GM19239 (cell line): ENCODE measurements at regions not wholly inside any gene's neighbourhood (a gene's known extent, or its start where the extent isn't known, plus 50 kb on each side); places are given as distances from the start of the nearest gene placed in this dataset.

ENCODE experiments used
- DNase-seq: peaks from one replicate; pipeline ENCODE4 v3.0.0; 2011; ENCODE audit warnings: low spot score; ENCODE audit not compliant: insufficient read length
- FAIRE-seq: peaks from 2 replicates; lab custom pipeline; 2011; peaks lifted over from hg19 to GRCh38; lab: Jason Lieb, UNC

- FAIRE-seq (no peak), DNase-seq (no peak)
These were observed 83.6 kb upstream of the LRRC55 start for GRCh38 chr11:57098191-57098590.

- no peak for FAIRE-seq
- DNase-seq, result no peak
These were observed 81.0 kb upstream of the LRRC55 start for GRCh38 chr11:57100638-57101331.

- DNase-seq (no peak), FAIRE-seq (no peak)
These were observed 77.7 kb upstream of the LRRC55 start for GRCh38 chr11:57103899-57104605.

- DNase-seq, result no peak
- FAIRE-seq, result no peak
These were observed 72.4 kb upstream of the LRRC55 start for GRCh38 chr11:57109331-57109730.

GRCh38 chr11:57111619-57112018 lies 70.1 kb upstream of the LRRC55 start:
- DNase-seq (no peak), FAIRE-seq (no peak)

- DNase-seq (peak; percentile 5), FAIRE-seq (no peak)
These were observed 65.1 kb upstream of the LRRC55 start for GRCh38 chr11:57116654-57117053.

GRCh38 chr11:57120192-57120965 lies 61.4 kb upstream of the LRRC55 start:
- FAIRE-seq (no peak), DNase-seq (no peak)

- DNase-seq, result no peak
- no peak for FAIRE-seq
These were observed 59.8 kb upstream of the LRRC55 start for GRCh38 chr11:57121996-57122395.

GRCh38 chr11:57123590-57123989 lies 58.2 kb upstream of the LRRC55 start:
- DNase-seq (no peak), FAIRE-seq (no peak)

GRCh38 chr11:57124505-57124904 lies 57.2 kb upstream of the LRRC55 start:
- no peak for FAIRE-seq
- DNase-seq, result no peak

- DNase-seq (no peak), FAIRE-seq (no peak)
These were observed 56.8 kb upstream of the LRRC55 start for GRCh38 chr11:57124917-57125316.

- FAIRE-seq, result no peak
- no peak for DNase-seq
These were observed 54.9 kb upstream of the LRRC55 start for GRCh38 chr11:57126766-57127400.

- no peak for FAIRE-seq
These were observed 50.5 kb upstream of the LRRC55 start for GRCh38 chr11:57131080-57131790.

More at GRCh38 chr11:57131080-57131790, 50.5 kb upstream of the LRRC55 start:
- no peak for DNase-seq
